ENCODE measurements at regions not wholly inside any gene's neighbourhood (a gene's known extent, or its start where the extent isn't known, plus 50 kb on each side); places are given as distances from the start of the nearest gene placed in this dataset.

GRCh38 chr9:82531795-82532194, 531.1 kb downstream of the RASEF start:
- no peak for TF ChIP-seq CTCF (conservative IDR thresholded peaks at IDR 0.05)
- no peak for TF ChIP-seq ZFX (IDR thresholded peaks at IDR 0.05)
- no peak overlapping the region for H3K27ac ChIP-seq

GRCh38 chr9:82532504-82533180, 530.3 kb downstream of the RASEF start:
- H3K27ac ChIP-seq, result no peak overlapping the region
- TF ChIP-seq ZFX (IDR thresholded peaks at IDR 0.05) (no peak), CTCF (conservative IDR thresholded peaks at IDR 0.05) (peak; percentile 83)

GRCh38 chr9:82535432-82535998, 527.4 kb downstream of the RASEF start:
- no peak overlapping the region for H3K27ac ChIP-seq
- TF ChIP-seq CTCF (conservative IDR thresholded peaks at IDR 0.05) (no peak), ZFX (IDR thresholded peaks at IDR 0.05) (no peak)

- TF ChIP-seq ZFX (IDR thresholded peaks at IDR 0.05), result no peak
- no peak for TF ChIP-seq CTCF (conservative IDR thresholded peaks at IDR 0.05)
- H3K27ac ChIP-seq, result no peak overlapping the region
Observed at GRCh38 chr9:82538634-82539033, 524.3 kb downstream of the RASEF start.

- TF ChIP-seq ZFX (IDR thresholded peaks at IDR 0.05) (no peak), CTCF (conservative IDR thresholded peaks at IDR 0.05) (no peak)
- no peak overlapping the region for H3K27ac ChIP-seq
Observed at GRCh38 chr9:82539146-82539545, 523.8 kb downstream of the RASEF start.

- no peak overlapping the region for H3K27ac ChIP-seq
- TF ChIP-seq CTCF (conservative IDR thresholded peaks at IDR 0.05) (no peak), ZFX (IDR thresholded peaks at IDR 0.05) (no peak)
Observed at GRCh38 chr9:82539856-82540579, 522.9 kb downstream of the RASEF start.

GRCh38 chr9:82543726-82544125, 519.2 kb downstream of the RASEF start:
- TF ChIP-seq ZFX (IDR thresholded peaks at IDR 0.05) (no peak), CTCF (conservative IDR thresholded peaks at IDR 0.05) (no peak)
- no peak overlapping the region for H3K27ac ChIP-seq
